ENCODE measurements at regions not wholly inside any gene's neighbourhood (a gene's known extent, or its start where the extent isn't known, plus 50 kb on each side); places are given as distances from the start of the nearest gene placed in this dataset.

DNA sequence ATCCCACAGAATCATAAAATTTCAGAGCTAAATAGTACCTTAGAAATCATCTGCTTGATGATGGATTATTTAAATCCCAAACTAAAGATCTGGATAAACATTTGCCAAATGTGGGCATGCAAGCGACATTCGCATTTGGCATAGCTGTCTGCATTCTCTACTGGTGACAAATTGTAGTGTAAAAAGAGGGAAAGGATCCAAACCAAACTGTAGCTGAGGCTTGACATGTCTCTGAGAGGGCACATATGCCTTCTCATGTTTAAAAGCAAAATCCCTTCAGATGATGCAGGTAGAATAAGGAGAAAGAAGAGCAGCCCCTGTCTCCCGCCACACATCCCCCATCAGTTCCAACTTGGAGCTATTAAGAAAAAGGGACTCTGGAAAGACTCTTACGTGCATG is 257.5 kb upstream of the MTNR1B start:
- TF ChIP-seq CTCF (conservative IDR thresholded peaks at IDR 0.05; ENCODE audit: low read depth, low read length) (no peak), EZH2 (IDR thresholded peaks at IDR 0.05; ENCODE audit: low read length, unreplicated experiment) (no peak), EZH2phosphoT487 (IDR thresholded peaks at IDR 0.05; ENCODE audit: borderline replicate concordance, low read length) (no peak)
